ENCODE measurements at regions not wholly inside any gene's neighbourhood (a gene's known extent, or its start where the extent isn't known, plus 50 kb on each side); places are given as distances from the start of the nearest gene placed in this dataset.

- no peak for ATAC-seq
- Histone ChIP-seq H3K9me1 (ENCODE audit: control insufficient read depth, insufficient read depth, low read length) (no peaks in the 10 kb centered on the region), H3K4me1 (replicated peaks in 1 of 2; ENCODE audit: control insufficient read depth in 2 of 2, insufficient read depth in 2 of 2, low read length in 2 of 2) (no peaks in the 10 kb centered on the region), H3K27ac (ENCODE audit: extremely low read depth, low read depth, low read length) (no peak overlapping the region), H3K4me2 (ENCODE audit: insufficient read depth, low read length) (no peak overlapping the region), H3K79me2 (ENCODE audit: control insufficient read depth, insufficient read depth, low read length) (no peaks in the 10 kb centered on the region), H3K36me3 (ENCODE audit: control insufficient read depth, insufficient read depth, low read length) (no peaks in the 10 kb centered on the region), H4K20me1 (replicated peaks; ENCODE audit: control insufficient read depth, insufficient read depth, low read length) (no peaks in the 10 kb centered on the region), H3K9me3 (replicated peaks; ENCODE audit: control insufficient read depth, insufficient read depth, low read depth, low read length) (no peaks in the 10 kb centered on the region), H3K27me3 (ENCODE audit: control insufficient read depth in 2 of 2, insufficient read depth in 2 of 2, low read length in 2 of 2) (no peaks in the 10 kb centered on the region), H2AFZ (ENCODE audit: low read depth, low read length) (no peak overlapping the region), H3K9ac (ENCODE audit: insufficient read depth in 1 of 2, low read depth in 2 of 2, low read length in 2 of 2) (no peak overlapping the region), H3K4me3 (no peak overlapping the region)
- in situ Hi-C loops (cut with MboI): no loop called here
- intact Hi-C loops (cut with micrococcal nuclease): no loop called here
- 0% methylated on average over 3 of the region's 4 CpGs for WGBS (ENCODE audit: insufficient coverage, low coverage, missing lambda C conversion rate)
- ChIA-PET CTCF (ENCODE audit: low intra/inter-chr PET ratio) (no interaction called here), POLR2A (no interaction called here)
- FAIRE-seq: no peak
- no peak for DNase-seq (ENCODE audit: extremely low read depth in 1 of 4, low spot score in 3 of 4)
- TF ChIP-seq FUS (optimal IDR thresholded peaks at IDR 0.05; ENCODE audit: low read depth, low read length): no peak
- no peak for TF ChIP-seq THRB (CRISPR knock-in tag; conservative IDR thresholded peaks at IDR 0.05)
- TF ChIP-seq ZBTB17 (CRISPR knock-in tag; IDR thresholded peaks at IDR 0.05): no peak
- TF ChIP-seq PTTG1 (tag; IDR thresholded peaks at IDR 0.05; ENCODE audit: low read depth): no peak
- TF ChIP-seq RERE (CRISPR knock-in tag; IDR thresholded peaks at IDR 0.05; ENCODE audit: borderline replicate concordance): no peak
- TF ChIP-seq ZNF133 (CRISPR knock-in tag; IDR thresholded peaks at IDR 0.05): no peak
- no peak for TF ChIP-seq YBX1 (IDR thresholded peaks at IDR 0.05)
- no peak for TF ChIP-seq ZBTB33 (CRISPR knock-in tag; IDR thresholded peaks at IDR 0.05)
- TF ChIP-seq SMAD3 (CRISPR knock-in tag; conservative IDR thresholded peaks at IDR 0.05): no peak
- no TSS peak for BruUV-seq (replicated peaks)
Observed at GRCh38 chr14:38578278-38578681, 322.4 kb upstream of the CLEC14A start.
